ENCODE measurements at regions not wholly inside any gene's neighbourhood (a gene's known extent, or its start where the extent isn't known, plus 50 kb on each side); places are given as distances from the start of the nearest gene placed in this dataset.

DNA sequence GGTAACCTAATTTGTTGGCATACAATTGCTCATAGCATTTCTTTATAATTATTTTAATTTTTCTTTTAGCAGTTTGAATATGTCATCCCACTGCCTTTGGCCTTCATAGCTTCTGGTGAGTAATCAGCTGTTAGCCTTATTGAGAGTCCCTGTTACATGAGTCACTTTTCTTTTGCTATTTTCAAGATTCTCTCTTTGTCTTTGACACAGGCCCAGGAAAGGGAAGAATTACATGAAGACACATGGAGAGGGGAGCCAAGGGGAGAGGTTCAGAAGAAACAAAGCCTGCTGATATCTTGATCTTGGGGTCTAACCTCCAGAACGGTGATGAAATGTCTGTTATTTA is 418.2 kb downstream of the METTL15 start:
- TF ChIP-seq, protein P1, sequence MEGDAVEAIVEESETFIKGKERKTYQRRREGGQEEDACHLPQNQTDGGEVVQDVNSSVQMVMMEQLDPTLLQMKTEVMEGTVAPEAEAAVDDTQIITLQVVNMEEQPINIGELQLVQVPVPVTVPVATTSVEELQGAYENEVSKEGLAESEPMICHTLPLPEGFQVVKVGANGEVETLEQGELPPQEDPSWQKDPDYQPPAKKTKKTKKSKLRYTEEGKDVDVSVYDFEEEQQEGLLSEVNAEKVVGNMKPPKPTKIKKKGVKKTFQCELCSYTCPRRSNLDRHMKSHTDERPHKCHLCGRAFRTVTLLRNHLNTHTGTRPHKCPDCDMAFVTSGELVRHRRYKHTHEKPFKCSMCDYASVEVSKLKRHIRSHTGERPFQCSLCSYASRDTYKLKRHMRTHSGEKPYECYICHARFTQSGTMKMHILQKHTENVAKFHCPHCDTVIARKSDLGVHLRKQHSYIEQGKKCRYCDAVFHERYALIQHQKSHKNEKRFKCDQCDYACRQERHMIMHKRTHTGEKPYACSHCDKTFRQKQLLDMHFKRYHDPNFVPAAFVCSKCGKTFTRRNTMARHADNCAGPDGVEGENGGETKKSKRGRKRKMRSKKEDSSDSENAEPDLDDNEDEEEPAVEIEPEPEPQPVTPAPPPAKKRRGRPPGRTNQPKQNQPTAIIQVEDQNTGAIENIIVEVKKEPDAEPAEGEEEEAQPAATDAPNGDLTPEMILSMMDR (IDR thresholded peaks at IDR 0.05; ENCODE audit: insufficient read depth, low read depth, low read length): no peak
- TF ChIP-seq EZH2 (IDR thresholded peaks at IDR 0.05; ENCODE audit: insufficient read depth, low read length): no peak
